H9 (cell line): ENCODE measurements at regions not wholly inside any gene's neighbourhood (a gene's known extent, or its start where the extent isn't known, plus 50 kb on each side); places are given as distances from the start of the nearest gene placed in this dataset.

Experiments used
- DNase-seq: peaks from one replicate; pipeline ENCODE4 v3.0.0-alpha.2; 2017
- H2AFZ ChIP-seq: one replicate; pipeline ENCODE4 v1.6.1; 2013; ENCODE audit warnings: mild to moderate bottlenecking, low read length, control low read depth, moderate library complexity
- H2AK5ac ChIP-seq: 2 replicates; pipeline ENCODE4 v1.6.1; 2013; ENCODE audit warnings: low read length, control low read depth, mixed read lengths; ENCODE audit not compliant: insufficient read length
- H2BK120ac ChIP-seq: one replicate; pipeline ENCODE4 v1.6.1; 2013; ENCODE audit warnings: low read depth, mild to moderate bottlenecking, low read length, control low read depth, inconsistent platforms; ENCODE audit not compliant: poor library complexity, severe bottlenecking
- H2BK12ac ChIP-seq: 2 replicates; pipeline ENCODE4 v1.6.1; 2013; ENCODE audit warnings: low read length, control low read depth, mixed read lengths, low read depth; ENCODE audit not compliant: insufficient read length
- H2BK15ac ChIP-seq: 2 replicates; pipeline ENCODE4 v1.6.1; 2013; ENCODE audit warnings: low read depth, low read length, control low read depth
- H2BK20ac ChIP-seq: one replicate; pipeline ENCODE4 v1.6.1; 2013; ENCODE audit warnings: low read depth, mild to moderate bottlenecking, low read length, control low read depth, inconsistent platforms; ENCODE audit not compliant: poor library complexity, severe bottlenecking
- H2BK5ac ChIP-seq: 2 replicates; pipeline ENCODE4 v1.6.1; 2013; ENCODE audit warnings: low read length, control low read depth, mixed read lengths; ENCODE audit not compliant: insufficient read length
- H3K14ac ChIP-seq: 2 replicates; pipeline ENCODE4 v1.6.1; 2013; ENCODE audit warnings: low read length, control low read depth; ENCODE audit not compliant: insufficient read depth
- H3K18ac ChIP-seq: 2 replicates; pipeline ENCODE4 v1.6.1; 2013; ENCODE audit warnings: low read depth, mild to moderate bottlenecking, mixed read lengths, low read length, control low read depth; ENCODE audit not compliant: insufficient read length
- H3K23ac ChIP-seq: 2 replicates; pipeline ENCODE4 v1.6.1; 2013; ENCODE audit warnings: low read length, control low read depth, mixed read lengths, low read depth; ENCODE audit not compliant: insufficient read length
- H3K23me2 ChIP-seq: 2 replicates; pipeline ENCODE4 v1.6.1; 2013; ENCODE audit warnings: low read depth, mild to moderate bottlenecking, mixed read lengths, low read length, control low read depth; ENCODE audit not compliant: insufficient read length, poor library complexity, severe bottlenecking
- H3K27ac ChIP-seq: 2 replicates; pipeline ENCODE4 v1.5.1; 2013; ENCODE audit warnings: low read length, control low read depth, mixed read lengths, low read depth; ENCODE audit not compliant: insufficient read length
- H3K27me3 ChIP-seq: 2 replicates; pipeline ENCODE4 v1.6.1; 2013; ENCODE audit warnings: low read length, control low read depth, inconsistent platforms; ENCODE audit not compliant: insufficient read depth
- H3K4ac ChIP-seq: 2 replicates; pipeline ENCODE4 v1.6.1; 2013; ENCODE audit warnings: low read depth, mild to moderate bottlenecking, control low read depth, inconsistent platforms, low read length, moderate library complexity
- H3K4me1 ChIP-seq: 2 replicates; pipeline ENCODE4 v1.6.1; 2013; ENCODE audit warnings: low read length, control low read depth, inconsistent platforms; ENCODE audit not compliant: insufficient read depth
- H3K4me2 ChIP-seq: 2 replicates; pipeline ENCODE4 v1.6.1; 2013; ENCODE audit warnings: low read length, control low read depth, mixed read lengths; ENCODE audit not compliant: insufficient read length, insufficient read depth
- H3K56ac ChIP-seq: 2 replicates; pipeline ENCODE4 v1.6.1; 2013; ENCODE audit warnings: low read depth, mild to moderate bottlenecking, mixed read lengths, low read length, control low read depth; ENCODE audit not compliant: insufficient read length
- H3K79me1 ChIP-seq: 2 replicates; pipeline ENCODE4 v1.6.1; 2013; ENCODE audit warnings: low read depth, mild to moderate bottlenecking, moderate library complexity, low read length, control low read depth, inconsistent platforms; ENCODE audit not compliant: insufficient read depth, poor library complexity, severe bottlenecking
- H3K79me2 ChIP-seq: 2 replicates; pipeline ENCODE4 v1.6.1; 2013; ENCODE audit warnings: low read length, control low read depth, inconsistent platforms; ENCODE audit not compliant: insufficient read depth
- H3K9ac ChIP-seq: 2 replicates; pipeline ENCODE4 v1.6.1; 2013; ENCODE audit warnings: low read length, control low read depth, mixed read lengths; ENCODE audit not compliant: insufficient read length; ENCODE audit errors: extremely low read depth
- H3K9me3 ChIP-seq: one replicate; pipeline ENCODE4 v1.6.1; 2013; ENCODE audit warnings: low read depth, low read length, inconsistent platforms; ENCODE audit not compliant: control insufficient read depth
- H3T11ph ChIP-seq: one replicate; pipeline ENCODE4 v1.6.1; 2013; ENCODE audit warnings: mild to moderate bottlenecking, low read length, control low read depth, inconsistent platforms
- H4K20me1 ChIP-seq: one replicate; pipeline ENCODE4 v1.6.1; 2013; ENCODE audit not compliant: control insufficient read depth, insufficient read length, insufficient read depth
- H4K5ac ChIP-seq: 2 replicates; pipeline ENCODE4 v1.6.1; 2013; ENCODE audit warnings: low read depth, mild to moderate bottlenecking, mixed read lengths, low read length, control low read depth; ENCODE audit not compliant: insufficient read length
- H4K8ac ChIP-seq: replicated peaks from 2 replicates; pipeline ENCODE4 v1.6.1; 2013; ENCODE audit warnings: low read length, control low read depth, mixed read lengths, low read depth; ENCODE audit not compliant: insufficient read length
- H4K91ac ChIP-seq: 2 replicates; pipeline ENCODE4 v1.6.1; 2013; ENCODE audit warnings: low read depth, mild to moderate bottlenecking, moderate library complexity, mixed read lengths, low read length, control low read depth; ENCODE audit not compliant: insufficient read length
- H3K27ac Mint-ChIP-seq, 3 experiments: 2 replicates in 2 of 3; 3 replicates in 1 of 3; pipeline ENCODE4 v1.8.0; 2020 to 2021; ENCODE audit warnings: mixed read lengths in 3 of 3, mild to moderate bottlenecking in 1 of 3, moderate library complexity in 1 of 3
- H3K27me3 Mint-ChIP-seq: 2 replicates; pipeline ENCODE4 v1.8.0; 2021; ENCODE audit warnings: low read depth, mild to moderate bottlenecking, moderate library complexity, mixed read lengths
- H3K36me3 Mint-ChIP-seq, 3 experiments: 2 replicates in 2 of 3; 3 replicates in 1 of 3; pipeline ENCODE4 v1.8.0; 2020 to 2021; ENCODE audit warnings: low read depth in 3 of 3, mixed read lengths in 3 of 3; ENCODE audit not compliant: insufficient read depth in 1 of 3
- H3K4me1 Mint-ChIP-seq, 2 experiments: 2 replicates each; pipeline ENCODE4 v1.8.0; 2020; ENCODE audit warnings: mixed read lengths in 2 of 2
- H3K4me3 Mint-ChIP-seq, 2 experiments: 2 replicates in 1 of 2; 3 replicates in 1 of 2; pipeline ENCODE4 v1.8.0; 2020 to 2021; ENCODE audit warnings: mild to moderate bottlenecking in 2 of 2, mixed read lengths in 2 of 2, moderate library complexity in 1 of 2
- H3K9me3 Mint-ChIP-seq, 2 experiments: 2 replicates in 1 of 2; 3 replicates in 1 of 2; pipeline ENCODE4 v1.8.0; 2020; ENCODE audit warnings: mild to moderate bottlenecking in 2 of 2, mixed read lengths in 2 of 2, moderate library complexity in 1 of 2
- WGBS: extraction: QIAGEN DNeasy Blood & Tissue Kit; methylation state at CpG from one replicate; pipeline ENCODE4 v1.1.7; 2013; ENCODE audit warnings: missing lambda C conversion rate, low lambda C conversion rate, mixed read lengths; ENCODE audit not compliant: insufficient read length; ENCODE audit errors: extremely low coverage; 5-methylcytosine and 5-hydroxymethylcytosine counted together
- TF ChIP-seq, protein P1 (sequence below): fragments of 200-600 bp; sonication (generic); conservative IDR thresholded peaks from 3 replicates; pipeline ENCODE4 v1.8.0; 2021; ENCODE audit warnings: antibody characterized with exemption, mild to moderate bottlenecking

DNA sequence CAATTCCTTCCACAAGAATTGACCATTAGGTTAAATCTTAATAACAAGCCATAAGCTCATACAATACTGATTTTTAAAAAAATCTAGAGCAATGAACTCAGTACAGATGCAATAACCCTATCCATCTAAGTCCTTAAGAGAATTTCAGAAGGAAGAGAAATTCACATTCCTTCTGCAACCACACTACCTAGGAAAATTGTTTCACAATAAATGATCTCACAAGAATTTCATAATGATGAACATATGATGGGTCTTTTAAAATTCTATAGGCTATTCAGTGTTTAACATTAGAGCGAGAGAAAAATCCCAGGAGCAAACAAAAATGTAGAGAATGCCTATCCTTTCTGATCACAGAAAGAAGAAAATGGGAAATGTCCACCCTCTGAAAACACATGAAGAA is 70.0 kb upstream of the MAGI2 start:
- Mint-ChIP-seq H3K4me3 (no peak overlapping the region), H3K27ac (no peak overlapping the region), H3K36me3 (no peaks in the 10 kb centered on the region), H3K9me3 (no peaks in the 10 kb centered on the region), H3K27me3 (no peaks in the 10 kb centered on the region), H3K4me1 (peaks cover 3 to 6% of the 10 kb centered on the region in 2 experiments; a peak in 3 of 4 replicates)
- H2AK5ac ChIP-seq = no peak overlapping the region
- no peaks in the 10 kb centered on the region for H3K9me3 ChIP-seq
- H2BK15ac ChIP-seq = no peak overlapping the region
- no peak overlapping the region for H3K18ac ChIP-seq
- H3K23me2 ChIP-seq = no peaks in the 10 kb centered on the region
- no peak overlapping the region for H2BK20ac ChIP-seq
- WGBS = no CpG with 5 or more reads among the region's 1 CpG
- no peak overlapping the region for H4K5ac ChIP-seq
- no peak overlapping the region for H2BK5ac ChIP-seq
- no peak overlapping the region for H2BK12ac ChIP-seq
- no peak overlapping the region for H3K56ac ChIP-seq
- H4K20me1 ChIP-seq = no peaks in the 10 kb centered on the region
- no peak overlapping the region for H3K23ac ChIP-seq
- TF ChIP-seq, protein P1, sequence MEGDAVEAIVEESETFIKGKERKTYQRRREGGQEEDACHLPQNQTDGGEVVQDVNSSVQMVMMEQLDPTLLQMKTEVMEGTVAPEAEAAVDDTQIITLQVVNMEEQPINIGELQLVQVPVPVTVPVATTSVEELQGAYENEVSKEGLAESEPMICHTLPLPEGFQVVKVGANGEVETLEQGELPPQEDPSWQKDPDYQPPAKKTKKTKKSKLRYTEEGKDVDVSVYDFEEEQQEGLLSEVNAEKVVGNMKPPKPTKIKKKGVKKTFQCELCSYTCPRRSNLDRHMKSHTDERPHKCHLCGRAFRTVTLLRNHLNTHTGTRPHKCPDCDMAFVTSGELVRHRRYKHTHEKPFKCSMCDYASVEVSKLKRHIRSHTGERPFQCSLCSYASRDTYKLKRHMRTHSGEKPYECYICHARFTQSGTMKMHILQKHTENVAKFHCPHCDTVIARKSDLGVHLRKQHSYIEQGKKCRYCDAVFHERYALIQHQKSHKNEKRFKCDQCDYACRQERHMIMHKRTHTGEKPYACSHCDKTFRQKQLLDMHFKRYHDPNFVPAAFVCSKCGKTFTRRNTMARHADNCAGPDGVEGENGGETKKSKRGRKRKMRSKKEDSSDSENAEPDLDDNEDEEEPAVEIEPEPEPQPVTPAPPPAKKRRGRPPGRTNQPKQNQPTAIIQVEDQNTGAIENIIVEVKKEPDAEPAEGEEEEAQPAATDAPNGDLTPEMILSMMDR = no peak
- no peak overlapping the region for H4K8ac ChIP-seq
- no peak overlapping the region for H3K27ac ChIP-seq
- no peaks in the 10 kb centered on the region for H3K4me1 ChIP-seq
- H3K9ac ChIP-seq = no peak overlapping the region
- no peak overlapping the region for H3K4me2 ChIP-seq
- H3K27me3 ChIP-seq = no peaks in the 10 kb centered on the region
- H2BK120ac ChIP-seq = no peak overlapping the region
- no peak overlapping the region for H3K4ac ChIP-seq
- no peak for DNase-seq
- no peak overlapping the region for H4K91ac ChIP-seq
- H3T11ph ChIP-seq = no peak overlapping the region
- no peaks in the 10 kb centered on the region for H3K79me1 ChIP-seq
- H3K79me2 ChIP-seq = no peaks in the 10 kb centered on the region
- no peak overlapping the region for H3K14ac ChIP-seq
- no peak overlapping the region for H2AFZ ChIP-seq
